ENCODE measurements at regions not wholly inside any gene's neighbourhood (a gene's known extent, or its start where the extent isn't known, plus 50 kb on each side); places are given as distances from the start of the nearest gene placed in this dataset.

- no peaks in the 10 kb centered on the region for H3K9me1 ChIP-seq (ENCODE audit: control insufficient read depth, extremely low read depth, insufficient read depth, low read length)
- H3K4me2 ChIP-seq (ENCODE audit: control insufficient read depth, extremely low read depth, insufficient read depth, low read depth, low read length), result no peak overlapping the region
- no peak overlapping the region for H3K9ac ChIP-seq (ENCODE audit: control insufficient read depth, extremely low read depth, insufficient read depth, low read length)
- H3K4me3 ChIP-seq (ENCODE audit: control insufficient read depth in 2 of 3, extremely low read depth in 1 of 3, insufficient read depth in 2 of 3, low read depth in 1 of 3, low read length in 3 of 3), result no peak overlapping the region
- FAIRE-seq, result no peak
- dilution Hi-C loops (cut with MboI; ENCODE audit: extremely low pct_ligation_motif_present, low sequenced_read_pairs), result no loop called here
- DNase-seq (ENCODE audit: low read depth, low spot score), result no peak
- no peaks in the 10 kb centered on the region for H3K36me3 ChIP-seq (ENCODE audit: control insufficient read depth in 2 of 2, extremely low read depth in 1 of 2, insufficient read depth in 2 of 2, low read length in 2 of 2)
- no peaks in the 10 kb centered on the region for H3K79me2 ChIP-seq (ENCODE audit: control insufficient read depth, insufficient read depth, low read length)
- H3K9me3 ChIP-seq (ENCODE audit: control insufficient read depth, low read depth, low read length), result no peaks in the 10 kb centered on the region
- no peak overlapping the region for H2AFZ ChIP-seq (ENCODE audit: control insufficient read depth, low read length)
- H3K27ac ChIP-seq (ENCODE audit: control insufficient read depth, insufficient read depth, low read length), result no peak overlapping the region
- peaks cover 10% of the 10 kb centered on the region for H3K27me3 ChIP-seq (ENCODE audit: control insufficient read depth, extremely low read depth, insufficient read depth, low read length)
- no peaks in the 10 kb centered on the region for H3K4me1 ChIP-seq (ENCODE audit: control insufficient read depth, extremely low read depth, insufficient read depth, low read length)
- TF ChIP-seq EZH2 (IDR thresholded peaks at IDR 0.05; ENCODE audit: low read length) (no peak), CTCF (optimal IDR thresholded peaks at IDR 0.05 in 1 of 3, IDR thresholded peaks at IDR 0.05 in 1 of 3, conservative IDR thresholded peaks at IDR 0.05 in 1 of 3; ENCODE audit: extremely low read depth in 1 of 3, insufficient read depth in 2 of 3, low read length in 3 of 3) (no peak)
- H4K20me1 ChIP-seq (ENCODE audit: control insufficient read depth, extremely low read depth, insufficient read depth, low read length), result no peaks in the 10 kb centered on the region
Observed at GRCh38 chr5:54902791-54903473, 82.5 kb downstream of the ESM1 start.

GRCh38 chr5:54900984-54901725, 84.2 kb downstream of the ESM1 start:
- FAIRE-seq (no peak), DNase-seq (ENCODE audit: low read depth, low spot score) (no peak)
- Histone ChIP-seq H3K9me3 (ENCODE audit: control insufficient read depth, low read depth, low read length) (no peaks in the 10 kb centered on the region), H3K36me3 (ENCODE audit: control insufficient read depth in 2 of 2, extremely low read depth in 1 of 2, insufficient read depth in 2 of 2, low read length in 2 of 2) (no peaks in the 10 kb centered on the region), H3K4me2 (ENCODE audit: control insufficient read depth, extremely low read depth, insufficient read depth, low read depth, low read length) (no peak overlapping the region), H3K9me1 (ENCODE audit: control insufficient read depth, extremely low read depth, insufficient read depth, low read length) (no peaks in the 10 kb centered on the region), H3K27me3 (ENCODE audit: control insufficient read depth, extremely low read depth, insufficient read depth, low read length) (peaks cover 15% of the 10 kb centered on the region), H3K4me3 (ENCODE audit: control insufficient read depth in 2 of 3, extremely low read depth in 1 of 3, insufficient read depth in 2 of 3, low read depth in 1 of 3, low read length in 3 of 3) (no peak overlapping the region), H2AFZ (ENCODE audit: control insufficient read depth, low read length) (no peak overlapping the region), H3K79me2 (ENCODE audit: control insufficient read depth, insufficient read depth, low read length) (no peaks in the 10 kb centered on the region), H3K27ac (ENCODE audit: control insufficient read depth, insufficient read depth, low read length) (no peak overlapping the region), H4K20me1 (ENCODE audit: control insufficient read depth, extremely low read depth, insufficient read depth, low read length) (no peaks in the 10 kb centered on the region), H3K9ac (ENCODE audit: control insufficient read depth, extremely low read depth, insufficient read depth, low read length) (no peak overlapping the region), H3K4me1 (ENCODE audit: control insufficient read depth, extremely low read depth, insufficient read depth, low read length) (no peaks in the 10 kb centered on the region)
- dilution Hi-C loops (cut with MboI; ENCODE audit: extremely low pct_ligation_motif_present, low sequenced_read_pairs), result no loop called here
- no peak for TF ChIP-seq CTCF (optimal IDR thresholded peaks at IDR 0.05 in 1 of 3, IDR thresholded peaks at IDR 0.05 in 1 of 3, conservative IDR thresholded peaks at IDR 0.05 in 1 of 3; ENCODE audit: extremely low read depth in 1 of 3, insufficient read depth in 2 of 3, low read length in 3 of 3)
- TF ChIP-seq EZH2 (IDR thresholded peaks at IDR 0.05; ENCODE audit: low read length), result no peak

All from keratinocyte (primary cell).